SH-SY5Y (cell line): ENCODE measurements at regions not wholly inside any gene's neighbourhood (a gene's known extent, or its start where the extent isn't known, plus 50 kb on each side); places are given as distances from the start of the nearest gene placed in this dataset.

Source experiments
- GATA2 ChIP-seq: IDR thresholded peaks from 2 replicates; pipeline ENCODE4 v1.6.1; 2011; ENCODE audit warnings: mild to moderate bottlenecking, low read depth, low read length
- GATA3 ChIP-seq: IDR thresholded peaks from 2 replicates; pipeline ENCODE4 v1.6.1; 2011; ENCODE audit warnings: low read depth, mild to moderate bottlenecking, low read length, moderate library complexity

- TF ChIP-seq GATA2 (no peak; the same call in 1 of the 2 replicates), GATA3 (no peak)
Observed at GRCh38 chr17:77375917-77376651, 235.3 kb downstream of the SEC14L1 start.

- no peak for TF ChIP-seq GATA3
- TF ChIP-seq GATA2, result peak; percentile 87
Observed at GRCh38 chr17:77376795-77377709, 236.3 kb downstream of the SEC14L1 start.

DNA sequence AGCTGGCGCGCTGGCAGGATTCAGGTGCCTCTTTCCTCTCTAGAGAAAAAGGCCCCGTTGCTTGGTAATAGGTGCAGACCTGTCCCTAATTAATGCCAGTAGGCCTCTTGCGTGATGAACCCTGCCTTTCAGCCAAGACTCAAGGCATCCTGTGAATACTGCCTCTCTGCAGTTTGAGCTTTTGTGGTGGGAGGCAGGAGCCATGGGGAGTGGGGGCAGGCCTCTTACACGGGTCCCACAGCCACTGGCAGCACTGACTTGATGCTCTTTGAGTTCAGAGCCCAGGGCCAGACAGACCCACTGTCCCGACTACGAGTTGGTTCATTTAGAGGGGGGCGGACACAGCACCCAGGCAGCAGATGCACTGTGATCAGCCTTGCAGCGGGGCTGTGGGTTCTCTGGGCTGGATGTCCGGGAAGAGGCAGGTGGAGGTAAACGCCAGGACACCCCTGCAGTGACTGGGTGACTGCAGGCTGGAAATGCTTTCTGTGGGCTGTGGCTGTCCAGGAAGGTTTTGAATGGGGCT lies 237.0 kb downstream of the SEC14L1 start:
- no peak for TF ChIP-seq GATA3
- TF ChIP-seq GATA2, result no peak

GRCh38 chr17:77378318-77379064 lies 237.7 kb downstream of the SEC14L1 start:
- TF ChIP-seq GATA3 (no peak), GATA2 (no peak)

GRCh38 chr17:77379065-77379428 lies 238.3 kb downstream of the SEC14L1 start:
- no peak for TF ChIP-seq GATA3

DNA sequence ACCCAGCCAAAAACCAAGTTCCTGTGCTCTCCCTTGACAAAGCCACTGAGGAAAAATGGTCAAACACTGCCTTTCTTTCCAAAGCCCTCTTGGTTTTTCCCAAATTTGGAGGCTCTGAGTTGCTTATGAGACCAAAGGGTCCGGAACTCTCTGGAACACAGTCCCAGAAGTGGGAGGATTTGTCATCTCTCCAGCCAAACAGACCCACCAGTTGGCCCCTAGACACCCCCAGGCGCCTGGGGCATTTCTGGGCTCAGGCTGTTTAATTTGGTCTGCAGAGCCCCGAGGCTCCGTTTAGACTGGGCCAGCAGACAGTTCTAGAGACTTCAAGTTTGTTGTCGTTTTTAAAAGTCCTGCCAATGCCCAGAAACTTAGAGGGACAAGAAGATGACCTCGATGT lies 239.1 kb downstream of the SEC14L1 start:
- TF ChIP-seq GATA3 (no peak), GATA2 (no peak)

DNA sequence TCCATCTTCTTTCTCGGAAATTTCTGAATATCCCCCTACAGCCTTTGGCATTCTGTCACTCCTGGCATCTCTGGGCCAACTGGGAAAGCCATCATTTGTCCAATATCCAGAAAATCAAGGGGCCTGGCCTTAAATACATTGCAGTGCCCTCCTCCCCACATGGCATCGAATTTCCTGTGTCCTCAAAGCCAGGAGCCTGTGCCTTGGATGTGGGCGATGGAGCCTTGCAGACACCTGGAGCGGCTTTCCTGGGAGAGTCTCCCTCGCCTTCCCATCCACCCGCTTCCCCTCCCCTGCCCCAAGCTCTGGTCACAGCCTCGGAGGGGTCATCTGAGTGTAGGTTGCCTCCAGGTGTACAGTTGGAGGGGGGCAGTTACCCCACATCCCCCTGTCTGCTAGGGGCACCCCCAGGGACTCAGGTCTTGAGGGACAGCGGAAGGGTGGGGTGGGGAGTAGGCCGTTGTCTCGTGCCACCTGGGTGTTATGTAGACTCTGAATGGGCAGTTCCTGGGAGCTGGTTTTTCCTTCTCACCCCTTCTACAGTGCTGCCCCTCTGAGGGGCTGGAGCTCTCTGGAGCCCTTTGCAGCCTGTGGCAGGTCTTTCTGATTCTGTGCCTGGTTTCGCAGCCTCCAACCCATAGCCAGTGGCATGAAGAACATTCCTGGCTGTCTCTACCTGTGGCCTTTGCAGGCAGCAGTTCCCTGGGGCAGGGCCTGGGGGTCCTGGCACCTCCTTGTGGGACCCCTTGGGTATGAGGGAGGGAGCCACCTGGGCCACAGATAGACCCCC lies 239.8 kb downstream of the SEC14L1 start:
- TF ChIP-seq GATA3 (no peak), GATA2 (no peak)

GRCh38 chr17:77381185-77381700 lies 240.5 kb downstream of the SEC14L1 start:
- no peak for TF ChIP-seq GATA3
- TF ChIP-seq GATA2, result no peak

DNA sequence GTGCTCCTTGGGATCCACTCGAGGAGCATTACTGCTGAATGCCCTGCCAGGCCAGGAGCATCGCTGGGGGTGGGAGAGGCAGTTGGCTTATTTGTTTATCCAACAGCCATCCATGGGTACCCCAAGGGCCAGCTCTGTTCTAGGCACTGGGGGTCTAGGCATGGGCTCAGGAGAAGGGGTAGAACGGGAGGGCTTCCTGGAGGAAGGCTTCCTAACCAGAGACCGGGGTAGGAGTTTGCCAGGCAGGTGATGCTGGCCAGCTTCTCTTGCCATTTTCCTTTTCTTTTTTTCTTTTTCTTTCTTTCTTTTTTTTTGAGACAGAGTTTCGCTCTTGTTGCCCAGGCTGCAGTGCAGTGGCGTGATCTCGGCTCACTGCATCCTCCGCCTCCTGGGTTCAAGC lies 241.0 kb downstream of the SEC14L1 start:
- TF ChIP-seq GATA2 (no peak), GATA3 (no peak)

DNA sequence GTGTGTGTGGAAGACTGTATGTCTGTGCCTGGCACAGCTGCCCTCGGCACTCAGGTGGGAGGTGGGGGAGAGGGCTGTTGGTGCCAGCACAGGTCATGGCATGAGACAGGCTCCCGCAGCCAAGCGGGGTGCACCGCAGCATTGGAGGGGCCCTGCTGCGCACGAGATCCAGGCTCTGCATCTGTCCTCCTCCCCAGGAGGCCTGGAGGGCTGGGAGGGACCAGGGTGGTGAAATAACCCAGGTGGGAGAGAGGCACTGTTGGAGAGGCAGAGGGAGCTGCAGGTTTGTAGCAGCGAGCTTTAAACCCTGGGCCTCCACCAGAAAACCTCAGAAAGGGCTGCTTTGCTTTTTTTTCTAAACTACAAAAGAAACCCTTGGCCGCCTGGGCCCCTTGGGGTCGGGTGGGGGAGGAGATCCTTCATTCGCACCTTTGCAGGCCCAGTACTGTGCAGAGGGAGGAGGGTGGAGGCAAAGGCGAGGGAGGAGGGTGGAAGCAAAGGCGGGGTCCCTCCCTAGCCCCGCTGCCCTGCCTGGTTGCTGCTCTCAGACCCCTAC lies 241.7 kb downstream of the SEC14L1 start:
- TF ChIP-seq GATA2 (no peak), GATA3 (no peak)

- TF ChIP-seq GATA2 (no peak), GATA3 (no peak)
Observed at GRCh38 chr17:77382966-77383612, 242.3 kb downstream of the SEC14L1 start.
